ENCODE measurements at regions not wholly inside any gene's neighbourhood (a gene's known extent, or its start where the extent isn't known, plus 50 kb on each side); places are given as distances from the start of the nearest gene placed in this dataset.
"Not testable (repeated sequence)": the region's sequence is repeated elsewhere in the genome, so short reads cannot be mapped to it uniquely, and the experiment has no call there.

DNA sequence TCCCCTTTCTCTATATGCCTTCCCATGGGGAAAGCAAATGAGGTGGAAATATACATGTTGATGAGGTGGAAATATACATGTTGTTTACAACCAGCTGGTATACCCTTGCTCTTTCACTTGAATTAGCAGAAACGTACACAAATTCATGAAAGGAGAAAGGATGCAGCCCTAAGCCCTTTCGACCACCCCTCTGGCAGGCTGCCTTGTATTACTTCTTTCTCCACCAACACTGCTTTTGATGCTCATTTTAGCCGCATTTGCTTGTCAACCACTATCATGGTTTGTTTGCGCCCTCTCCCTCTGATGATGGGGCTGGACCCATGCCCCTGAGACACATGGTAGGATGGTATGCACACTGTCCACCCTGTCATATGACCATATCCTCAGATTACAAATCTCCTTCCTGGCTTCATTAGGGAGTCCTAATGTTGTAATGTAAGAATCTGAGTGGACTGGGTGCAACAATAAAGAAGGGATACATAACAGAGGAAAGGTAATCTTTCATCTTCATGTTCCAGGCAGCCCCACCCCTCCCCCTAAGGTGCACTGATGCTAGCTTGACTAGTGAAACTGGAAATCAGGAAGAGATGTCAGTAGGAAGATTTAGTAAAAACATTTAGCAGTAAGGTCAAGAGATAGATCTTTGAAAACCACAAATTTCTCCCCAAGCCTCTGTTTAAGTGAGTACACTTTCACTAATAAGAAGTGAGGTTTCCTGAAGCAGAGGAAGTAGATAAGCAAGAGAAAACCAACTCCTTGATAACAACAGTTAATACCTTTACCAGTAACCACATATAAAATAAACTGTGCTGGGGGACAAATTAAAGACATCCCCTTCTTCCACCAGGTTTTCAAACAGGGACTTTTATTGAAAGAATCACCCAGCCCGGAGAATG is 536.8 kb upstream of the NRP1 start:
- no peak for ATAC-seq (replicated peaks)
- H3K27ac Mint-ChIP-seq = no peak overlapping the region
- H3K36me3 Mint-ChIP-seq (ENCODE audit: insufficient read depth) = no peaks in the 10 kb centered on the region
- H3K4me1 Mint-ChIP-seq (ENCODE audit: low read depth in 2 of 2) = no peaks in the 10 kb centered on the region
- peaks cover 6 to 23% of the 10 kb centered on the region in 2 donors for H3K27me3 Mint-ChIP-seq
- H3K4me3 Mint-ChIP-seq = no peak overlapping the region
- no peak for DNase-seq
- peaks cover 4% of the 10 kb centered on the region in 2 donors for H3K9me3 Mint-ChIP-seq

- peaks cover 4% of the 10 kb centered on the region in 2 donors for H3K9me3 Mint-ChIP-seq
- no peak for DNase-seq
- no peak overlapping the region for H3K4me3 Mint-ChIP-seq
- peaks cover 6 to 23% of the 10 kb centered on the region in 2 donors for H3K27me3 Mint-ChIP-seq
- no peaks in the 10 kb centered on the region for H3K36me3 Mint-ChIP-seq (ENCODE audit: insufficient read depth)
- H3K4me1 Mint-ChIP-seq (ENCODE audit: low read depth in 2 of 2) = no peaks in the 10 kb centered on the region
- no peak overlapping the region for H3K27ac Mint-ChIP-seq
- ATAC-seq (replicated peaks) = no peak
Measured at GRCh38 chr10:33869481-33869880, 535.0 kb upstream of the NRP1 start.

- Mint-ChIP-seq H3K9me3 (peaks cover 4% of the 10 kb centered on the region in 2 donors), H3K27ac (no peak overlapping the region), H3K4me3 (no peak overlapping the region), H3K27me3 (peaks cover 6 to 23% of the 10 kb centered on the region in 2 donors), H3K4me1 (ENCODE audit: low read depth in 2 of 2) (no peaks in the 10 kb centered on the region), H3K36me3 (ENCODE audit: insufficient read depth) (no peaks in the 10 kb centered on the region)
- no peak for DNase-seq
- ATAC-seq (replicated peaks) = no peak
Measured at GRCh38 chr10:33869028-33869427, 534.6 kb upstream of the NRP1 start.

GRCh38 chr10:33867199-33867789 is 532.8 kb upstream of the NRP1 start:
- H3K27ac Mint-ChIP-seq; ATAC-seq (replicated peaks); H3K4me1 Mint-ChIP-seq (ENCODE audit: low read depth in 2 of 2); DNase-seq; H3K36me3 Mint-ChIP-seq (ENCODE audit: insufficient read depth); H3K4me3 Mint-ChIP-seq; H3K9me3 Mint-ChIP-seq: not testable (repeated sequence)
- peaks cover 6 to 29% of the 10 kb centered on the region in 2 donors for H3K27me3 Mint-ChIP-seq

- Mint-ChIP-seq H3K4me1 (ENCODE audit: low read depth in 2 of 2) (no peaks in the 10 kb centered on the region), H3K27ac (no peak overlapping the region), H3K36me3 (ENCODE audit: insufficient read depth) (no peaks in the 10 kb centered on the region), H3K27me3 (peaks cover 0 to 16% of the 10 kb centered on the region in 2 donors), H3K4me3 (no peak overlapping the region), H3K9me3 (no peaks in the 10 kb centered on the region)
- no peak for ATAC-seq (replicated peaks)
- no peak for DNase-seq
Measured at GRCh38 chr10:33863352-33863751, 528.9 kb upstream of the NRP1 start.

DNA sequence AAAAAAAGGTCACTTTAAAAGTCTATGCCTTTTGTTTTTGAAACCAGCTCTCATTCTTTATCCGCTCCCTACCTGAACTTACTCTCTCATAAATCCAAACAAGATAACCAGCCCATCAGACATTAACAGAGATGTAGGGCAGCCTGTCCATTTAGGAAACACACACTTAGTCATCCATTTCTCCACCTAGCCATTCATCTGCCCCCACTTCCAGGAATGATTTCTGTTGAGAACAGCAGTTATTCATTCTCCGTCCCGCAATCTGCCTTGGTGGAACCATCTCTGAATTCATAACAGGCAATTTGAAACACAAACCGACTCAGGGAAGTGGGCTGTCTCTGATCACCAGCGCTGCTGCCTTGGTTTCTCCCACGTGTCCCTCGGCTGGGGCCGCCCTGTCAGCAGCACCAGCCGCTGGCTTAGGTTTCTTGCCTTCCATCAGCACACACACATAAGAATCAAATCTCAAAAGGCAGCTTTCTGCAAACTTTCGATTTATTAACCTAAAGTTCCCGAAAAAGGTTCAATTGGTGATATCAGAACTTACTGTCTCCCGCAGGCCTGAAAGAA is 528.2 kb upstream of the NRP1 start:
- DNase-seq (no peak), ATAC-seq (replicated peaks) (no peak)
- no peaks in the 10 kb centered on the region for H3K9me3 Mint-ChIP-seq
- H3K27me3 Mint-ChIP-seq = peaks cover 0 to 16% of the 10 kb centered on the region in 2 donors
- no peak overlapping the region for H3K27ac Mint-ChIP-seq
- H3K4me3 Mint-ChIP-seq = no peak overlapping the region
- H3K4me1 Mint-ChIP-seq (ENCODE audit: low read depth in 2 of 2) = no peaks in the 10 kb centered on the region
- no peaks in the 10 kb centered on the region for H3K36me3 Mint-ChIP-seq (ENCODE audit: insufficient read depth)

DNA sequence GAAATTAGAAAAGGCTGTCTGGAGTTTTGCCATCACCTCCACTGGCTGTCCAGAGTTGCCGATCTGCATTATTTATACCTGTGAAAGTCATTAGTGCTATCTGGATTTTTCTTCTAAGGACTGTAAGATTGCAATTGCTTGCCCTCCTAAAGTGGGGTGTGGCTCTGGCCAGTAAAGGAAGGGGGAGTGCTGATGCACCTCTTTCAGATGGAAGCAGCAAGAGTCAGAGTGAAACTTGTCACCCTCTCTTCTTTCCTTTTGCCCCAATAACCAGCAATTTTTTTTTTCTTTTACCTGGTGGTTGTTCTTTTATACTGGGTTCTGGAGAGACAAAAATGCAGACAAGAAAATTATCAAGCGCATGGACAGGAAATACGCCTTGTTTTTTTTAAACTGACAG is 527.4 kb upstream of the NRP1 start:
- Mint-ChIP-seq H3K9me3 (no peaks in the 10 kb centered on the region), H3K4me3 (no peak overlapping the region), H3K27ac (no peak overlapping the region), H3K4me1 (ENCODE audit: low read depth in 2 of 2) (no peaks in the 10 kb centered on the region), H3K27me3 (peaks cover 0 to 16% of the 10 kb centered on the region in 2 donors), H3K36me3 (ENCODE audit: insufficient read depth) (no peaks in the 10 kb centered on the region)
- ATAC-seq (replicated peaks) (no peak), DNase-seq (no peak)

- H3K9me3 Mint-ChIP-seq = no peaks in the 10 kb centered on the region
- ATAC-seq (replicated peaks) (no peak), DNase-seq (no peak)
- H3K27ac Mint-ChIP-seq = no peak overlapping the region
- H3K27me3 Mint-ChIP-seq = peaks cover 0 to 16% of the 10 kb centered on the region in 2 donors
- no peaks in the 10 kb centered on the region for H3K4me1 Mint-ChIP-seq (ENCODE audit: low read depth in 2 of 2)
- no peak overlapping the region for H3K4me3 Mint-ChIP-seq
- no peaks in the 10 kb centered on the region for H3K36me3 Mint-ChIP-seq (ENCODE audit: insufficient read depth)
Measured at GRCh38 chr10:33861016-33861704, 526.7 kb upstream of the NRP1 start.

DNA sequence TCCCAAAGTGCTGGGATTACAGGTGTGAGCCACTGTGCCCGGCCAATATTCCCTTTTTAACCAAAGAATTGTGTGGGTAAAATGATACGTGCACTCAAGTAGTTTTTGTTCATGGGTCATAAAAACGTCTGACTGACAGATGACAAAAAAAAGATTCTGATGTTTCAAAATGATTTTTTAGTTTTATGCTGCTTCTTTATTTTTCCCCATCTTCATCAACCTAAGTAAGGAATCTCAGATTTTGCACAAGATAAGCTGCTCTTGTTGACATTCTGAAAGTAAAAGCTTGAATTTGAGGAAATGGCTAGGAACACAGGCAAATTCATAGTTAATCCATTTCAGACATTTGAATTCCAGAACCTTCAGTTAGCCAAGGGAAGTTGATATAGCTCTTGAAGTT is 526.1 kb upstream of the NRP1 start:
- H3K27ac Mint-ChIP-seq = no peak overlapping the region
- H3K4me3 Mint-ChIP-seq = no peak overlapping the region
- peaks cover 5 to 16% of the 10 kb centered on the region in 2 donors for H3K27me3 Mint-ChIP-seq
- DNase-seq (no peak), ATAC-seq (replicated peaks) (no peak)
- H3K4me1 Mint-ChIP-seq (ENCODE audit: low read depth in 2 of 2) = no peaks in the 10 kb centered on the region
- H3K9me3 Mint-ChIP-seq = peaks cover 0 to 3% of the 10 kb centered on the region in 2 donors
- no peaks in the 10 kb centered on the region for H3K36me3 Mint-ChIP-seq (ENCODE audit: insufficient read depth)

DNA sequence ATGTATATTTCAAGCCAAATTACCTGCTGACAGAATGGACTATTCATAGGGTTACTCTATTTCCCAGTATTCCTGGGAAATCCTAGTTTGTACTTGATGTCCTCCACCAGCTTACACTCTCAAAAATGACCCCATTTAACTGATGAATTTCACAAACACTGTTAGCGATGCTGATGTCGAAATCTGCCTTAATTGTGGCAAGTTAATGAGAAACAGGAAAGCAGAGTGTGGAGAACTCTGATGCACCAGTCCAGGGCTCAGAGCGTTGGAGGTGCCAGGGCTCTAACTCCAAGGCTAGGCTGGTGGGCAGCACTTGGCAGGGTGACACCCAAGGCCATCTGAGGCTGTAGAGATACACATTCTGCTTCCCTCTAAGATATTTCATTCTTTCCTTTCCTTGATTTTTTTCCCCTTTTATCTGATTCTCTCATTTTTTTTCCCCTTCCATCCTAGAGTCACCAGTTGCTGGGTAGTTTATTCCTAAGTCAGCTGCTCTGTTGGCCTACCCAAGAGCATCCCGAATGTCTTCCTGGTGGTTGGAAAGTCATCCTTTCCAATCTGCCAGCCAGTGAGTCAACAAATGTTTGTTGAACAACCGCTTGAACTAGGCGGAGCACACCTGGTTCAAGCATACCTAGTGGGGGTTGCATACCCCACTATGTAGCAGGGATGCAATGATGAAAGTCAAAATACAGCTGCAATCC is 525.0 kb upstream of the NRP1 start:
- peaks cover 0 to 3% of the 10 kb centered on the region in 2 donors for H3K9me3 Mint-ChIP-seq
- H3K27me3 Mint-ChIP-seq = peaks cover 8 to 16% of the 10 kb centered on the region in 2 donors
- ATAC-seq (replicated peaks) (no peak), DNase-seq (no peak)
- H3K4me3 Mint-ChIP-seq = no peak overlapping the region
- no peaks in the 10 kb centered on the region for H3K36me3 Mint-ChIP-seq (ENCODE audit: insufficient read depth)
- no peak overlapping the region for H3K27ac Mint-ChIP-seq
- no peaks in the 10 kb centered on the region for H3K4me1 Mint-ChIP-seq (ENCODE audit: low read depth in 2 of 2)

GRCh38 chr10:33858326-33858725 is 523.9 kb upstream of the NRP1 start:
- Mint-ChIP-seq H3K27ac (no peak overlapping the region), H3K27me3 (peaks cover 8 to 16% of the 10 kb centered on the region in 2 donors), H3K36me3 (ENCODE audit: insufficient read depth) (no peaks in the 10 kb centered on the region), H3K9me3 (peaks cover 0 to 3% of the 10 kb centered on the region in 2 donors), H3K4me3 (no peak overlapping the region), H3K4me1 (ENCODE audit: low read depth in 2 of 2) (no peaks in the 10 kb centered on the region)
- ATAC-seq (replicated peaks) = no peak
- DNase-seq = no peak

GRCh38 chr10:33853221-33853620 is 518.8 kb upstream of the NRP1 start:
- H3K36me3 Mint-ChIP-seq (ENCODE audit: insufficient read depth); DNase-seq; ATAC-seq (replicated peaks); H3K4me3 Mint-ChIP-seq; H3K27ac Mint-ChIP-seq; H3K27me3 Mint-ChIP-seq; H3K9me3 Mint-ChIP-seq; H3K4me1 Mint-ChIP-seq (ENCODE audit: low read depth in 2 of 2): not testable (repeated sequence)

- Mint-ChIP-seq H3K4me3 (no peak overlapping the region), H3K4me1 (ENCODE audit: low read depth in 2 of 2) (no peaks in the 10 kb centered on the region), H3K36me3 (ENCODE audit: insufficient read depth) (no peaks in the 10 kb centered on the region), H3K9me3 (peaks cover 6 to 9% of the 10 kb centered on the region in 2 donors), H3K27me3 (peaks cover 0 to 7% of the 10 kb centered on the region in 2 donors), H3K27ac (no peak overlapping the region)
- no peak for ATAC-seq (replicated peaks)
- DNase-seq = no peak
Measured at GRCh38 chr10:33843379-33843778, 508.9 kb upstream of the NRP1 start.

Measured in effector memory CD8-positive, alpha-beta T cell (primary cell).